ENCODE measurements at regions not wholly inside any gene's neighbourhood (a gene's known extent, or its start where the extent isn't known, plus 50 kb on each side); places are given as distances from the start of the nearest gene placed in this dataset.

DNA sequence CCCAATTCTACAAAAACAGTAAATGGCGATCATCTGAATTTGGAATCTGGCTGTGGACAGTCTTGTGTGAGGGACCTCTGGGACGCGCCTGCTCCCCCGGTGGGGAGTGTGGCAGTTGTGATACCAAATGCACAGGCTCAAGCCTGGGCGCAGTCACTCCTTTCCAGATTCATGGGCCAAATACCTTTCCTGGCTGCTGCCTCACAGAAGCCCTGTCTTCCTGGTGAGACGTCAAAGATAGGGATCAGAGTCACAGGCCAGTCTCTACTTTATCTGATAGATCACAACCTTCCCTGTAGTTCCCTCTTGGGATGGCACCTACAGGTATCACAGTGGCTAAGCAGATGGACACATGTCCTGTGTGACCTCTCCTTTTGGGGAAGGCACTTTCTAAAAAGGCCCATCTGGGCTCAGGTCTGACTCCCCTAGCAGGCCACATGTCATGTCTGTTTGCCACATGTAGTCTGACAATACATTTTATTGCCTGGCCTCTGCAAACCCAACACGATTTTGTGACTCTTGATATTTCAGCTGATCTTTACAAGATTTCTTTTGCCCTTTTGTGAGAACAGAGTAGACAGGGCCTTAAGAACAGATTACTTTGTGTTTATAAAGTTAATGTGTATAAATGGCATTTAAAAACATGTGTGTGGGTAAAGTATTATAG lies 150.1 kb downstream of the SNX10 start:
- TF ChIP-seq, protein P1, sequence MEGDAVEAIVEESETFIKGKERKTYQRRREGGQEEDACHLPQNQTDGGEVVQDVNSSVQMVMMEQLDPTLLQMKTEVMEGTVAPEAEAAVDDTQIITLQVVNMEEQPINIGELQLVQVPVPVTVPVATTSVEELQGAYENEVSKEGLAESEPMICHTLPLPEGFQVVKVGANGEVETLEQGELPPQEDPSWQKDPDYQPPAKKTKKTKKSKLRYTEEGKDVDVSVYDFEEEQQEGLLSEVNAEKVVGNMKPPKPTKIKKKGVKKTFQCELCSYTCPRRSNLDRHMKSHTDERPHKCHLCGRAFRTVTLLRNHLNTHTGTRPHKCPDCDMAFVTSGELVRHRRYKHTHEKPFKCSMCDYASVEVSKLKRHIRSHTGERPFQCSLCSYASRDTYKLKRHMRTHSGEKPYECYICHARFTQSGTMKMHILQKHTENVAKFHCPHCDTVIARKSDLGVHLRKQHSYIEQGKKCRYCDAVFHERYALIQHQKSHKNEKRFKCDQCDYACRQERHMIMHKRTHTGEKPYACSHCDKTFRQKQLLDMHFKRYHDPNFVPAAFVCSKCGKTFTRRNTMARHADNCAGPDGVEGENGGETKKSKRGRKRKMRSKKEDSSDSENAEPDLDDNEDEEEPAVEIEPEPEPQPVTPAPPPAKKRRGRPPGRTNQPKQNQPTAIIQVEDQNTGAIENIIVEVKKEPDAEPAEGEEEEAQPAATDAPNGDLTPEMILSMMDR (conservative IDR thresholded peaks at IDR 0.05) = no peak
- TF ChIP-seq EZH2 (IDR thresholded peaks at IDR 0.05; ENCODE audit: low read depth) = no peak
